ENCODE measurements at regions not wholly inside any gene's neighbourhood (a gene's known extent, or its start where the extent isn't known, plus 50 kb on each side); places are given as distances from the start of the nearest gene placed in this dataset.
"Not testable (repeated sequence)": the region's sequence is repeated elsewhere in the genome, so short reads cannot be mapped to it uniquely, and the experiment has no call there.

GRCh38 chr17:20823905-20824304 is 218.9 kb downstream of the USP22 start:
- no peaks in the 10 kb centered on the region for H3F3A ChIP-seq (ENCODE audit: insufficient read depth, low read length, poor library complexity, severe bottlenecking)
- H3K79me2 ChIP-seq (replicated peaks; ENCODE audit: insufficient read depth, low read length), result no peaks in the 10 kb centered on the region
- no peaks in the 10 kb centered on the region for H4K20me1 ChIP-seq (ENCODE audit: insufficient read depth)
- no peak overlapping the region for H3K4me3 ChIP-seq (ENCODE audit: low read length)
- no peaks in the 10 kb centered on the region for H3K9me3 ChIP-seq (ENCODE audit: low read length)
- no peak overlapping the region for H2AFZ ChIP-seq (ENCODE audit: low read depth, low read length)
- H3K9me2 ChIP-seq (ENCODE audit: insufficient read depth, low read length), result no peaks in the 10 kb centered on the region
- no peaks in the 10 kb centered on the region for H3K27me3 ChIP-seq (ENCODE audit: insufficient read depth, low read depth, low read length)
- no peaks in the 10 kb centered on the region for H3K36me3 ChIP-seq (ENCODE audit: insufficient read depth, low read length)
- TF ChIP-seq EZH2 (IDR thresholded peaks at IDR 0.05; ENCODE audit: borderline replicate concordance, insufficient read depth, low read length, poor library complexity, severe bottlenecking) (no peak), SMC3 (conservative IDR thresholded peaks at IDR 0.05; ENCODE audit: poor library complexity) (no peak), RAD21 (conservative IDR thresholded peaks at IDR 0.05) (no peak), MXI1 (conservative IDR thresholded peaks at IDR 0.05; ENCODE audit: poor library complexity, severe bottlenecking) (no peak), POLR2AphosphoS5 (IDR thresholded peaks at IDR 0.05) (no peak)
- H3K4me2 ChIP-seq (ENCODE audit: low read length), result no peak overlapping the region
- H3K9ac ChIP-seq (ENCODE audit: low read length), result no peak overlapping the region
- no peak overlapping the region for H3K27ac ChIP-seq (ENCODE audit: low read length)

GRCh38 chr17:20825539-20825938 is 217.3 kb downstream of the USP22 start:
- Histone ChIP-seq H3K36me3 (ENCODE audit: insufficient read depth, low read length) (no peaks in the 10 kb centered on the region), H3K9me2 (ENCODE audit: insufficient read depth, low read length) (no peaks in the 10 kb centered on the region), H3K9me3 (ENCODE audit: low read length) (no peaks in the 10 kb centered on the region), H3K9ac (ENCODE audit: low read length) (no peak overlapping the region), H3K27ac (ENCODE audit: low read length) (no peak overlapping the region), H3K27me3 (ENCODE audit: insufficient read depth, low read depth, low read length) (no peaks in the 10 kb centered on the region), H2AFZ (ENCODE audit: low read depth, low read length) (no peak overlapping the region), H4K20me1 (ENCODE audit: insufficient read depth) (no peaks in the 10 kb centered on the region), H3F3A (ENCODE audit: insufficient read depth, low read length, poor library complexity, severe bottlenecking) (no peaks in the 10 kb centered on the region), H3K79me2 (replicated peaks; ENCODE audit: insufficient read depth, low read length) (no peaks in the 10 kb centered on the region), H3K4me2 (ENCODE audit: low read length) (no peak overlapping the region), H3K4me3 (ENCODE audit: low read length) (no peak overlapping the region)
- TF ChIP-seq CTCF (IDR thresholded peaks at IDR 0.05; ENCODE audit: poor library complexity, severe bottlenecking) (no peak), RAD21 (conservative IDR thresholded peaks at IDR 0.05) (no peak), TAF1 (IDR thresholded peaks at IDR 0.05; ENCODE audit: low read depth) (no peak), MXI1 (conservative IDR thresholded peaks at IDR 0.05; ENCODE audit: poor library complexity, severe bottlenecking) (no peak), POLR2AphosphoS5 (IDR thresholded peaks at IDR 0.05) (no peak), SMC3 (conservative IDR thresholded peaks at IDR 0.05; ENCODE audit: poor library complexity) (no peak), REST (IDR thresholded peaks at IDR 0.05; ENCODE audit: borderline replicate concordance) (no peak), EZH2 (IDR thresholded peaks at IDR 0.05; ENCODE audit: borderline replicate concordance, insufficient read depth, low read length, poor library complexity, severe bottlenecking) (no peak), EP300 (conservative IDR thresholded peaks at IDR 0.05; ENCODE audit: poor library complexity, severe bottlenecking) (no peak)

GRCh38 chr17:20840453-20840852 is 202.4 kb downstream of the USP22 start:
- not testable (repeated sequence) for H3F3A ChIP-seq (ENCODE audit: insufficient read depth, low read length, poor library complexity, severe bottlenecking); H3K4me2 ChIP-seq (ENCODE audit: low read length); H4K20me1 ChIP-seq (ENCODE audit: insufficient read depth); H2AFZ ChIP-seq (ENCODE audit: low read depth, low read length); H3K27ac ChIP-seq (ENCODE audit: low read length); H3K9ac ChIP-seq (ENCODE audit: low read length); H3K27me3 ChIP-seq (ENCODE audit: insufficient read depth, low read depth, low read length); H3K36me3 ChIP-seq (ENCODE audit: insufficient read depth, low read length); H3K9me3 ChIP-seq (ENCODE audit: low read length); H3K4me3 ChIP-seq (ENCODE audit: low read length); H3K79me2 ChIP-seq (replicated peaks; ENCODE audit: insufficient read depth, low read length); H3K9me2 ChIP-seq (ENCODE audit: insufficient read depth, low read length)

- H3K9ac ChIP-seq (ENCODE audit: low read length); H3K9me2 ChIP-seq (ENCODE audit: insufficient read depth, low read length); H4K20me1 ChIP-seq (ENCODE audit: insufficient read depth); H3K4me2 ChIP-seq (ENCODE audit: low read length); H3K36me3 ChIP-seq (ENCODE audit: insufficient read depth, low read length); H3K9me3 ChIP-seq (ENCODE audit: low read length); H3F3A ChIP-seq (ENCODE audit: insufficient read depth, low read length, poor library complexity, severe bottlenecking); H2AFZ ChIP-seq (ENCODE audit: low read depth, low read length); H3K27ac ChIP-seq (ENCODE audit: low read length); H3K79me2 ChIP-seq (replicated peaks; ENCODE audit: insufficient read depth, low read length); H3K4me3 ChIP-seq (ENCODE audit: low read length); H3K27me3 ChIP-seq (ENCODE audit: insufficient read depth, low read depth, low read length): not testable (repeated sequence)
These were observed 201.6 kb downstream of the USP22 start for GRCh38 chr17:20840987-20841865.

Data from neural cell (in vitro differentiated cells).